ENCODE measurements at regions not wholly inside any gene's neighbourhood (a gene's known extent, or its start where the extent isn't known, plus 50 kb on each side); places are given as distances from the start of the nearest gene placed in this dataset.

GRCh38 chr22:22425356-22425755, 83.2 kb downstream of the ZNF280B start:
- Mint-ChIP-seq H3K27me3 (ENCODE audit: unreplicated experiment) (peaks cover 98% of the 10 kb centered on the region), H3K36me3 (ENCODE audit: insufficient read depth, unreplicated experiment) (no peaks in the 10 kb centered on the region), H3K4me1 (ENCODE audit: low read depth, unreplicated experiment) (no peaks in the 10 kb centered on the region), H3K4me3 (ENCODE audit: low read depth, unreplicated experiment) (no peak overlapping the region), H3K9me3 (ENCODE audit: low read depth, unreplicated experiment) (no peaks in the 10 kb centered on the region), H3K27ac (ENCODE audit: unreplicated experiment) (no peak overlapping the region)
- CTCF ChIA-PET: no interaction called here
- DNase-seq: no peak
- intact Hi-C loops (cut with micrococcal nuclease; ENCODE audit: unreplicated experiment): no loop called here
- BruUV-seq (replicated peaks): no TSS peak
- TF ChIP-seq CTCF (IDR thresholded peaks at IDR 0.05; ENCODE audit: unreplicated experiment): no peak

GRCh38 chr22:22425783-22426624, 82.5 kb downstream of the ZNF280B start:
- Mint-ChIP-seq H3K27ac (ENCODE audit: unreplicated experiment) (no peak overlapping the region), H3K9me3 (ENCODE audit: low read depth, unreplicated experiment) (no peaks in the 10 kb centered on the region), H3K27me3 (ENCODE audit: unreplicated experiment) (peaks cover 98% of the 10 kb centered on the region), H3K4me1 (ENCODE audit: low read depth, unreplicated experiment) (no peaks in the 10 kb centered on the region), H3K36me3 (ENCODE audit: insufficient read depth, unreplicated experiment) (no peaks in the 10 kb centered on the region), H3K4me3 (ENCODE audit: low read depth, unreplicated experiment) (no peak overlapping the region)
- no peak for DNase-seq
- CTCF ChIA-PET: no interaction called here
- TF ChIP-seq CTCF (IDR thresholded peaks at IDR 0.05; ENCODE audit: unreplicated experiment): no peak
- no TSS peak for BruUV-seq (replicated peaks)
- intact Hi-C loops (cut with micrococcal nuclease; ENCODE audit: unreplicated experiment): no loop called here

GRCh38 chr22:22427542-22428065, 80.9 kb downstream of the ZNF280B start:
- CTCF ChIA-PET: no interaction called here
- peaks cover 99% of the 10 kb centered on the region for H3K27me3 Mint-ChIP-seq (ENCODE audit: unreplicated experiment)

More at GRCh38 chr22:22427542-22428065, 80.9 kb downstream of the ZNF280B start:
- Mint-ChIP-seq H3K9me3 (ENCODE audit: low read depth, unreplicated experiment) (no peaks in the 10 kb centered on the region), H3K4me1 (ENCODE audit: low read depth, unreplicated experiment) (no peaks in the 10 kb centered on the region), H3K4me3 (ENCODE audit: low read depth, unreplicated experiment) (no peak overlapping the region), H3K27ac (ENCODE audit: unreplicated experiment) (no peak overlapping the region), H3K36me3 (ENCODE audit: insufficient read depth, unreplicated experiment) (no peaks in the 10 kb centered on the region)
- DNase-seq: no peak
- no TSS peak for BruUV-seq (replicated peaks)
- intact Hi-C loops (cut with micrococcal nuclease; ENCODE audit: unreplicated experiment): no loop called here
- no peak for TF ChIP-seq CTCF (IDR thresholded peaks at IDR 0.05; ENCODE audit: unreplicated experiment)
